ENCODE measurements at regions not wholly inside any gene's neighbourhood (a gene's known extent, or its start where the extent isn't known, plus 50 kb on each side); places are given as distances from the start of the nearest gene placed in this dataset.
A peak's percentile ranks its signal among the peaks of the same experiment; 100 is the strongest.

- DNase-seq, result peak; percentile 86
Measured at GRCh38 chr6:43948527-43949485, 178.4 kb downstream of the MRPL14 start.

GRCh38 chr6:43947860-43948259 is 177.8 kb downstream of the VEGFA start:
- DNase-seq, result no peak

- no peak for DNase-seq
Measured at GRCh38 chr6:43946641-43947363, 176.8 kb downstream of the VEGFA start.

GRCh38 chr6:43945768-43946080 is 175.7 kb downstream of the VEGFA start:
- DNase-seq, result peak; percentile 52

- peak; percentile 80 for DNase-seq
Measured at GRCh38 chr6:43944908-43945767, 175.1 kb downstream of the VEGFA start.

- DNase-seq, result no peak
Measured at GRCh38 chr6:43943781-43944250, 173.8 kb downstream of the VEGFA start.

- DNase-seq, result no peak
Measured at GRCh38 chr6:43943099-43943766, 173.2 kb downstream of the VEGFA start.

- DNase-seq, result no peak
Measured at GRCh38 chr6:43942616-43943015, 172.6 kb downstream of the VEGFA start.

GRCh38 chr6:43942011-43942442 is 172.0 kb downstream of the VEGFA start:
- no peak for DNase-seq

- DNase-seq, result no peak
Measured at GRCh38 chr6:43941174-43941573, 171.2 kb downstream of the VEGFA start.

GRCh38 chr6:43940393-43941087 is 170.5 kb downstream of the VEGFA start:
- DNase-seq, result no peak

- no peak for DNase-seq
Measured at GRCh38 chr6:43940071-43940392, 170.0 kb downstream of the VEGFA start.

- DNase-seq, result no peak
Measured at GRCh38 chr6:43939281-43940070, 169.5 kb downstream of the VEGFA start.

- no peak for DNase-seq
Measured at GRCh38 chr6:43938178-43939105, 168.4 kb downstream of the VEGFA start.

- DNase-seq, result no peak
Measured at GRCh38 chr6:43937236-43938177, 167.5 kb downstream of the VEGFA start.

- no peak for DNase-seq
Measured at GRCh38 chr6:43936476-43936875, 166.5 kb downstream of the VEGFA start.

GRCh38 chr6:43935921-43936439 is 166.0 kb downstream of the VEGFA start:
- DNase-seq, result no peak

GRCh38 chr6:43934803-43935602 is 165.0 kb downstream of the VEGFA start:
- DNase-seq, result no peak
